Sciatic nerve (tissue), 2 donors: ENCODE measurements at regions not wholly inside any gene's neighbourhood (a gene's known extent, or its start where the extent isn't known, plus 50 kb on each side); places are given as distances from the start of the nearest gene placed in this dataset.
"Not testable (repeated sequence)": the region's sequence is repeated elsewhere in the genome, so short reads cannot be mapped to it uniquely, and the experiment has no call there.

Experiments used
- ATAC-seq: fragments of 200-7000 bp; cut with Tn5 transposase; one replicate; pipeline ENCODE4 v1.9.1; 2020; ENCODE audit warnings: mild to moderate bottlenecking, moderate library complexity
- DNase-seq: peaks from one replicate; pipeline ENCODE4 v3.0.0-alpha.2; 2020; ENCODE audit warnings: low spot score
- intact Hi-C: fragments of 100-400 bp; cut with DNase I; formaldehyde crosslinking; loops from one replicate; pipeline ENCODE4 v1.14.2; 2022
- donor health status: DM: no; HTN: no; CAD: no.
- donor health status: DM: no; HTN: no; CAD: no.

GRCh38 chr11:87602776-87603175 lies 565.0 kb downstream of the TMEM135 start:
- intact Hi-C loops = no loop called here
- no peak for DNase-seq
- ATAC-seq = no peak

- DNase-seq = no peak
- intact Hi-C loops = no loop called here
- ATAC-seq = no peak
Measured at GRCh38 chr11:87600938-87601337, 563.2 kb downstream of the TMEM135 start.

- no peak for ATAC-seq
- no peak for DNase-seq
- intact Hi-C loops = no loop called here
Measured at GRCh38 chr11:87597725-87598124, 560.0 kb downstream of the TMEM135 start.

- no peak for DNase-seq
- ATAC-seq = no peak
- intact Hi-C loops = no loop called here
Measured at GRCh38 chr11:87596176-87596575, 558.4 kb downstream of the TMEM135 start.

- ATAC-seq (no peak), DNase-seq (no peak)
- intact Hi-C loops = no loop called here
Measured at GRCh38 chr11:87589082-87589481, 551.3 kb downstream of the TMEM135 start.

- DNase-seq, ATAC-seq, intact Hi-C loops: not testable (repeated sequence)
Measured at GRCh38 chr11:87585613-87586012, 547.9 kb downstream of the TMEM135 start.

- ATAC-seq (no peak), DNase-seq (no peak)
- intact Hi-C loops = no loop called here
Measured at GRCh38 chr11:87583931-87584330, 546.2 kb downstream of the TMEM135 start.

- DNase-seq (no peak), ATAC-seq (no peak)
- intact Hi-C loops = no loop called here
Measured at GRCh38 chr11:87575088-87575487, 537.4 kb downstream of the TMEM135 start.

- no peak for ATAC-seq
Measured at GRCh38 chr11:87574193-87574592, 536.5 kb downstream of the TMEM135 start.

GRCh38 chr11:87573708-87574107 lies 536.0 kb downstream of the TMEM135 start:
- intact Hi-C loops = no loop called here
- no peak for ATAC-seq
- DNase-seq = no peak

More at GRCh38 chr11:87574193-87574592, 536.5 kb downstream of the TMEM135 start:
- intact Hi-C loops = no loop called here
- no peak for DNase-seq

- ATAC-seq (no peak), DNase-seq (no peak)
- intact Hi-C loops = no loop called here
Measured at GRCh38 chr11:87572881-87573280, 535.1 kb downstream of the TMEM135 start.

GRCh38 chr11:87560352-87560751 lies 522.6 kb downstream of the TMEM135 start:
- DNase-seq (no peak), ATAC-seq (no peak)
- intact Hi-C loops = no loop called here

- intact Hi-C loops, DNase-seq, ATAC-seq: not testable (repeated sequence)
Measured at GRCh38 chr11:87559852-87560251, 522.1 kb downstream of the TMEM135 start.

GRCh38 chr11:87555101-87555500 lies 517.4 kb downstream of the TMEM135 start:
- ATAC-seq = no peak
- intact Hi-C loops = no loop called here
- no peak for DNase-seq

- ATAC-seq (no peak), DNase-seq (no peak)
- intact Hi-C loops = no loop called here
Measured at GRCh38 chr11:87548797-87549196, 511.1 kb downstream of the TMEM135 start.

GRCh38 chr11:87545858-87546257 lies 508.1 kb downstream of the TMEM135 start:
- DNase-seq = no peak
- intact Hi-C loops = no loop called here
- no peak for ATAC-seq

- intact Hi-C loops = no loop called here
- DNase-seq (no peak), ATAC-seq (no peak)
Measured at GRCh38 chr11:87539596-87539995, 501.9 kb downstream of the TMEM135 start.

- ATAC-seq (no peak), DNase-seq (no peak)
- intact Hi-C loops = no loop called here
Measured at GRCh38 chr11:87536565-87536964, 498.8 kb downstream of the TMEM135 start.

GRCh38 chr11:87536016-87536415 lies 498.3 kb downstream of the TMEM135 start:
- no peak for ATAC-seq
- intact Hi-C loops = no loop called here
- no peak for DNase-seq

- no peak for DNase-seq
- intact Hi-C loops = no loop called here
- ATAC-seq = no peak
Measured at GRCh38 chr11:87535513-87535912, 497.8 kb downstream of the TMEM135 start.

GRCh38 chr11:87531835-87532234 lies 494.1 kb downstream of the TMEM135 start:
- DNase-seq, ATAC-seq, intact Hi-C loops: not testable (repeated sequence)

- ATAC-seq = no peak
- intact Hi-C loops = no loop called here
Measured at GRCh38 chr11:87529486-87529885, 491.8 kb downstream of the TMEM135 start.

More at GRCh38 chr11:87529486-87529885, 491.8 kb downstream of the TMEM135 start:
- DNase-seq = no peak
